ENCODE measurements at regions not wholly inside any gene's neighbourhood (a gene's known extent, or its start where the extent isn't known, plus 50 kb on each side); places are given as distances from the start of the nearest gene placed in this dataset.
"Not testable (repeated sequence)": the region's sequence is repeated elsewhere in the genome, so short reads cannot be mapped to it uniquely, and the experiment has no call there.

- no peak for DNase-seq
- Histone ChIP-seq H3K4me3 (ENCODE audit: low read depth, low read length) (no peak overlapping the region), H3K27me3 (no peaks in the 10 kb centered on the region), H3K4me1 (no peaks in the 10 kb centered on the region), H3K9me3 (no peaks in the 10 kb centered on the region), H3K36me3 (no peaks in the 10 kb centered on the region)
- TF ChIP-seq, protein P1, sequence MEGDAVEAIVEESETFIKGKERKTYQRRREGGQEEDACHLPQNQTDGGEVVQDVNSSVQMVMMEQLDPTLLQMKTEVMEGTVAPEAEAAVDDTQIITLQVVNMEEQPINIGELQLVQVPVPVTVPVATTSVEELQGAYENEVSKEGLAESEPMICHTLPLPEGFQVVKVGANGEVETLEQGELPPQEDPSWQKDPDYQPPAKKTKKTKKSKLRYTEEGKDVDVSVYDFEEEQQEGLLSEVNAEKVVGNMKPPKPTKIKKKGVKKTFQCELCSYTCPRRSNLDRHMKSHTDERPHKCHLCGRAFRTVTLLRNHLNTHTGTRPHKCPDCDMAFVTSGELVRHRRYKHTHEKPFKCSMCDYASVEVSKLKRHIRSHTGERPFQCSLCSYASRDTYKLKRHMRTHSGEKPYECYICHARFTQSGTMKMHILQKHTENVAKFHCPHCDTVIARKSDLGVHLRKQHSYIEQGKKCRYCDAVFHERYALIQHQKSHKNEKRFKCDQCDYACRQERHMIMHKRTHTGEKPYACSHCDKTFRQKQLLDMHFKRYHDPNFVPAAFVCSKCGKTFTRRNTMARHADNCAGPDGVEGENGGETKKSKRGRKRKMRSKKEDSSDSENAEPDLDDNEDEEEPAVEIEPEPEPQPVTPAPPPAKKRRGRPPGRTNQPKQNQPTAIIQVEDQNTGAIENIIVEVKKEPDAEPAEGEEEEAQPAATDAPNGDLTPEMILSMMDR (IDR thresholded peaks at IDR 0.05; ENCODE audit: low read depth, low read length): no peak
These were observed 54.1 kb upstream of the DHRSX start for GRCh38 chrX:2554891-2555290.

- not testable (repeated sequence) for H3K36me3 ChIP-seq; H3K9me3 ChIP-seq; H3K4me3 ChIP-seq (ENCODE audit: low read depth, low read length); H3K27me3 ChIP-seq; DNase-seq; H3K4me1 ChIP-seq
These were observed 53.3 kb upstream of the DHRSX start for GRCh38 chrX:2554066-2554465.

GRCh38 chrX:2552621-2553201, 51.9 kb upstream of the DHRSX start:
- Histone ChIP-seq H3K4me1 (no peaks in the 10 kb centered on the region), H3K9me3 (no peaks in the 10 kb centered on the region), H3K27me3 (no peaks in the 10 kb centered on the region), H3K4me3 (ENCODE audit: low read depth, low read length) (no peak overlapping the region), H3K36me3 (no peaks in the 10 kb centered on the region)
- TF ChIP-seq, protein P1 (IDR thresholded peaks at IDR 0.05; ENCODE audit: low read depth, low read length): no peak
- no peak for DNase-seq

- H3K4me1 ChIP-seq: no peaks in the 10 kb centered on the region
- H3K27me3 ChIP-seq: no peaks in the 10 kb centered on the region
- TF ChIP-seq, protein P1 (IDR thresholded peaks at IDR 0.05; ENCODE audit: low read depth, low read length): no peak
- H3K9me3 ChIP-seq: no peaks in the 10 kb centered on the region
- DNase-seq: no peak
- no peaks in the 10 kb centered on the region for H3K36me3 ChIP-seq
- no peak overlapping the region for H3K4me3 ChIP-seq (ENCODE audit: low read depth, low read length)
These were observed 49.7 kb upstream of the DHRSX start for GRCh38 chrX:2550328-2551020.

Data from BE2C (cell line).